GM12878 (cell line): ENCODE measurements at regions not wholly inside any gene's neighbourhood (a gene's known extent, or its start where the extent isn't known, plus 50 kb on each side); places are given as distances from the start of the nearest gene placed in this dataset.

Experiments used
- CTCF ChIP-seq, 3 experiments: IDR thresholded peaks in 2 of 3; conservative IDR thresholded peaks in 1 of 3; 2 replicates each; pipeline ENCODE4 v1.5.1; 2011; ENCODE audit warnings: low read depth in 3 of 3, low read length in 3 of 3, mild to moderate bottlenecking in 3 of 3, control low read depth in 2 of 3, moderate library complexity in 2 of 3, inconsistent platforms in 1 of 3, mixed read lengths in 1 of 3; ENCODE audit not compliant: control insufficient read depth in 2 of 3, insufficient read depth in 1 of 3; ENCODE audit errors: extremely low read depth in 1 of 3
- HDAC2 ChIP-seq: fragments of 200-600 bp; sonication (generic); IDR thresholded peaks from 2 replicates; pipeline ENCODE4 v1.6.1; 2017

GRCh38 chr1:214939180-214939579 lies 143.4 kb upstream of the KCNK2 start:
- TF ChIP-seq CTCF (IDR thresholded peaks at IDR 0.05 in 2 of 3, conservative IDR thresholded peaks at IDR 0.05 in 1 of 3; ENCODE audit: control insufficient read depth in 2 of 3, extremely low read depth in 1 of 3, insufficient read depth in 1 of 3, low read depth in 3 of 3, low read length in 3 of 3) (no peak), HDAC2 (no peak)
